SIG-M5 (cell line): ENCODE measurements at regions not wholly inside any gene's neighbourhood (a gene's known extent, or its start where the extent isn't known, plus 50 kb on each side); places are given as distances from the start of the nearest gene placed in this dataset.

ENCODE experiments used
- DNase-seq: peaks from one replicate; lab custom pipeline; 2025; lab: John Stamatoyannopoulos, UW

- no peak for DNase-seq
Measured at GRCh38 chr14:101004176-101004575, 100.7 kb upstream of the RTL1 start.

GRCh38 chr14:101004954-101005353, 101.4 kb upstream of the RTL1 start:
- DNase-seq: no peak

GRCh38 chr14:101005447-101005846, 101.9 kb upstream of the RTL1 start:
- DNase-seq: no peak

GRCh38 chr14:101006008-101006407, 102.5 kb upstream of the RTL1 start:
- DNase-seq: no peak

- DNase-seq: no peak
Measured at GRCh38 chr14:101007004-101007614, 103.6 kb upstream of the RTL1 start.

GRCh38 chr14:101007765-101008164, 104.2 kb upstream of the RTL1 start:
- no peak for DNase-seq

GRCh38 chr14:101008196-101008595, 104.7 kb upstream of the RTL1 start:
- DNase-seq: no peak

GRCh38 chr14:101008631-101009336, 105.3 kb upstream of the RTL1 start:
- DNase-seq: no peak

- DNase-seq: no peak
Measured at GRCh38 chr14:101009531-101009930, 106.0 kb upstream of the RTL1 start.

GRCh38 chr14:101010293-101010692, 106.8 kb upstream of the RTL1 start:
- no peak for DNase-seq

- no peak for DNase-seq
Measured at GRCh38 chr14:101010835-101011234, 107.3 kb upstream of the RTL1 start.

GRCh38 chr14:101017209-101017608, 113.7 kb upstream of the RTL1 start:
- DNase-seq: no peak

GRCh38 chr14:101017806-101018560, 114.5 kb upstream of the RTL1 start:
- DNase-seq: no peak

GRCh38 chr14:101018561-101019290, 115.2 kb upstream of the RTL1 start:
- no peak for DNase-seq

GRCh38 chr14:101019541-101019940, 116.0 kb upstream of the RTL1 start:
- no peak for DNase-seq

- no peak for DNase-seq
Measured at GRCh38 chr14:101019990-101020710, 116.6 kb upstream of the RTL1 start.

GRCh38 chr14:101020834-101021370, 117.4 kb upstream of the RTL1 start:
- no peak for DNase-seq

GRCh38 chr14:101022121-101022520, 118.6 kb upstream of the RTL1 start:
- DNase-seq: no peak

- no peak for DNase-seq
Measured at GRCh38 chr14:101022916-101023435, 119.5 kb upstream of the RTL1 start.

- no peak for DNase-seq
Measured at GRCh38 chr14:101024686-101025085, 121.2 kb upstream of the RTL1 start.

GRCh38 chr14:101025131-101025530, 121.6 kb upstream of the RTL1 start:
- DNase-seq: no peak
